Smooth muscle cell (in vitro differentiated cells): ENCODE measurements at regions not wholly inside any gene's neighbourhood (a gene's known extent, or its start where the extent isn't known, plus 50 kb on each side); places are given as distances from the start of the nearest gene placed in this dataset.

Experiments used
- DNase-seq: peaks from one replicate; lab custom pipeline; 2025; ENCODE audit not compliant: unreplicated experiment; lab: John Stamatoyannopoulos, UW
- H2AFZ ChIP-seq: fragments of 200-600 bp; sonication (generic); 2 replicates; pipeline ENCODE4 v1.6.0; 2016; ENCODE audit warnings: antibody characterized with exemption, low read depth, mild to moderate bottlenecking
- H3F3A ChIP-seq: fragments of 200-600 bp; sonication (generic); 2 replicates; pipeline ENCODE4 v1.6.0; 2017; ENCODE audit warnings: antibody characterized with exemption, low read depth
- H3K27ac ChIP-seq: fragments of 200-600 bp; sonication (generic); 2 replicates; pipeline ENCODE4 v1.5.1; 2016; ENCODE audit warnings: low read depth, mild to moderate bottlenecking
- H3K27me3 ChIP-seq: fragments of 200-600 bp; sonication (generic); 2 replicates; pipeline ENCODE4 v1.6.1; 2016; ENCODE audit warnings: low read depth, mild to moderate bottlenecking
- H3K36me3 ChIP-seq: fragments of 200-600 bp; sonication (generic); 2 replicates; pipeline ENCODE4 v1.5.1; 2016; ENCODE audit warnings: low read depth
- H3K4me1 ChIP-seq: fragments of 200-600 bp; sonication (generic); 2 replicates; pipeline ENCODE4 v1.5.1; 2016; ENCODE audit warnings: low read depth
- H3K4me2 ChIP-seq: fragments of 200-600 bp; sonication (generic); 2 replicates; pipeline ENCODE4 v1.6.0; 2016; ENCODE audit warnings: mild to moderate bottlenecking
- H3K4me3 ChIP-seq: fragments of 200-600 bp; sonication (generic); 2 replicates; pipeline ENCODE4 v1.5.1; 2016; ENCODE audit warnings: mild to moderate bottlenecking
- H3K79me2 ChIP-seq: fragments of 200-600 bp; sonication (generic); 2 replicates; pipeline ENCODE4 v1.6.0; 2016; ENCODE audit warnings: low read depth, mild to moderate bottlenecking
- H3K9ac ChIP-seq: fragments of 200-600 bp; sonication (generic); 2 replicates; pipeline ENCODE4 v1.6.0; 2016; ENCODE audit warnings: low read depth
- H3K9me3 ChIP-seq: fragments of 200-600 bp; sonication (generic); replicated peaks from 2 replicates; pipeline ENCODE4 v1.5.1; 2016; ENCODE audit warnings: low read depth
- H4K20me1 ChIP-seq: fragments of 200-600 bp; sonication (generic); 2 replicates; pipeline ENCODE4 v1.6.0; 2016; ENCODE audit warnings: low read depth
- CTCF ChIP-seq: fragments of 200-600 bp; sonication (generic); IDR thresholded peaks from 2 replicates; pipeline ENCODE4 v1.5.1; 2017; ENCODE audit warnings: borderline replicate concordance, mild to moderate bottlenecking, antibody characterized with exemption; ENCODE audit not compliant: insufficient read depth, poor library complexity, severe bottlenecking
- WGBS: methylation state at CpG from one replicate; pipeline ENCODE4 v1.1.7; 2016; ENCODE audit warnings: low lambda C conversion rate; 5-methylcytosine and 5-hydroxymethylcytosine counted together

GRCh38 chr3:21901484-21901883 lies 150.5 kb upstream of the ZNF385D start:
- no peaks in the 10 kb centered on the region for H3K27me3 ChIP-seq
- H3K79me2 ChIP-seq, result no peaks in the 10 kb centered on the region
- H3K27ac ChIP-seq, result no peak overlapping the region
- no peak overlapping the region for H3K4me3 ChIP-seq
- DNase-seq, result no peak
- H3K9ac ChIP-seq, result no peak overlapping the region
- H3K4me2 ChIP-seq, result no peak overlapping the region
- no peaks in the 10 kb centered on the region for H3F3A ChIP-seq
- H4K20me1 ChIP-seq, result no peaks in the 10 kb centered on the region
- H3K36me3 ChIP-seq, result no peaks in the 10 kb centered on the region
- no peaks in the 10 kb centered on the region for H3K4me1 ChIP-seq
- TF ChIP-seq CTCF, result no peak
- H2AFZ ChIP-seq, result no peak overlapping the region
- H3K9me3 ChIP-seq, result no peaks in the 10 kb centered on the region
- WGBS, result 49% methylated on average over 4 of the region's 4 CpGs

GRCh38 chr3:21902956-21903355 lies 151.9 kb upstream of the ZNF385D start:
- Histone ChIP-seq H3K27me3 (no peaks in the 10 kb centered on the region), H3K36me3 (no peaks in the 10 kb centered on the region), H3F3A (no peaks in the 10 kb centered on the region), H3K4me1 (no peaks in the 10 kb centered on the region), H3K4me3 (no peak overlapping the region), H3K79me2 (no peaks in the 10 kb centered on the region), H3K9ac (no peak overlapping the region), H2AFZ (no peak overlapping the region), H4K20me1 (no peaks in the 10 kb centered on the region), H3K27ac (no peak overlapping the region), H3K4me2 (no peak overlapping the region), H3K9me3 (no peaks in the 10 kb centered on the region)
- no peak for TF ChIP-seq CTCF
- 86% methylated on average over 4 of the region's 4 CpGs for WGBS
- DNase-seq, result no peak

GRCh38 chr3:21909096-21909495 lies 158.1 kb upstream of the ZNF385D start:
- no peak overlapping the region for H3K27ac ChIP-seq
- H3K36me3 ChIP-seq, result no peaks in the 10 kb centered on the region

More at GRCh38 chr3:21909096-21909495, 158.1 kb upstream of the ZNF385D start:
- 83% methylated on average over 3 of the region's 3 CpGs for WGBS
- H3F3A ChIP-seq, result no peaks in the 10 kb centered on the region
- H3K4me1 ChIP-seq, result peaks cover 5% of the 10 kb centered on the region
- no peak for TF ChIP-seq CTCF
- H3K27me3 ChIP-seq, result no peaks in the 10 kb centered on the region
- no peak overlapping the region for H3K4me3 ChIP-seq
- no peak overlapping the region for H3K9ac ChIP-seq
- H3K79me2 ChIP-seq, result no peaks in the 10 kb centered on the region
- no peak overlapping the region for H2AFZ ChIP-seq
- DNase-seq, result no peak
- H3K9me3 ChIP-seq, result no peaks in the 10 kb centered on the region
- no peak overlapping the region for H3K4me2 ChIP-seq
- H4K20me1 ChIP-seq, result no peaks in the 10 kb centered on the region
